ENCODE measurements at regions not wholly inside any gene's neighbourhood (a gene's known extent, or its start where the extent isn't known, plus 50 kb on each side); places are given as distances from the start of the nearest gene placed in this dataset.
"Not testable (repeated sequence)": the region's sequence is repeated elsewhere in the genome, so short reads cannot be mapped to it uniquely, and the experiment has no call there.

- DNase-seq (ENCODE audit: low spot score in 2 of 2), result no peak
- TF ChIP-seq CTCF (IDR thresholded peaks at IDR 0.05), result no peak
- TF ChIP-seq POLR2A (IDR thresholded peaks at IDR 0.05), result no peak
- TF ChIP-seq POLR2AphosphoS5 (IDR thresholded peaks at IDR 0.05), result no peak
- intact Hi-C loops (cut with DNase I; ENCODE audit: low total_unique reads), result loop anchor here (2.0 kb wide), 1 partner anchor 43 kb away; no protein-coding TSS in a partner anchor
Measured at GRCh38 chr2:215787565-215788178, 225.7 kb downstream of the MREG start.

GRCh38 chr2:215787025-215787424 is 226.3 kb downstream of the MREG start:
- Histone ChIP-seq H3K27me3 (no peaks in the 10 kb centered on the region), H3K27ac (no peak overlapping the region), H3K4me3 (no peak overlapping the region), H3K4me1 (no peaks in the 10 kb centered on the region), H3K36me3 (no peaks in the 10 kb centered on the region), H3K9me3 (no peaks in the 10 kb centered on the region)
- no peak for DNase-seq (ENCODE audit: low spot score in 2 of 2)
- intact Hi-C loops (cut with DNase I; ENCODE audit: low total_unique reads), result loop anchor here (2.0 kb wide), 1 partner anchor 44 kb away; no protein-coding TSS in a partner anchor
- TF ChIP-seq POLR2A (IDR thresholded peaks at IDR 0.05), result no peak
- no peak for TF ChIP-seq POLR2AphosphoS5 (IDR thresholded peaks at IDR 0.05)
- no peak for TF ChIP-seq CTCF (IDR thresholded peaks at IDR 0.05)

More at GRCh38 chr2:215787565-215788178, 225.7 kb downstream of the MREG start:
- Histone ChIP-seq H3K27ac (no peak overlapping the region), H3K27me3 (no peaks in the 10 kb centered on the region), H3K9me3 (no peaks in the 10 kb centered on the region), H3K36me3 (no peaks in the 10 kb centered on the region), H3K4me3 (no peak overlapping the region), H3K4me1 (no peaks in the 10 kb centered on the region)

GRCh38 chr2:215784371-215784783 is 229.0 kb downstream of the MREG start:
- DNase-seq (ENCODE audit: low spot score in 2 of 2), result no peak
- TF ChIP-seq CTCF (IDR thresholded peaks at IDR 0.05), result no peak
- no peak for TF ChIP-seq POLR2AphosphoS5 (IDR thresholded peaks at IDR 0.05)
- Histone ChIP-seq H3K9me3 (no peaks in the 10 kb centered on the region), H3K4me1 (no peaks in the 10 kb centered on the region), H3K27me3 (no peaks in the 10 kb centered on the region), H3K4me3 (no peak overlapping the region), H3K36me3 (no peaks in the 10 kb centered on the region), H3K27ac (no peak overlapping the region)
- intact Hi-C loops (cut with DNase I; ENCODE audit: low total_unique reads), result no loop called here

GRCh38 chr2:215783640-215784039 is 229.7 kb downstream of the MREG start:
- H3K36me3 ChIP-seq; H3K4me1 ChIP-seq; H3K27me3 ChIP-seq; H3K27ac ChIP-seq; intact Hi-C loops (cut with DNase I; ENCODE audit: low total_unique reads); DNase-seq (ENCODE audit: low spot score in 2 of 2); H3K9me3 ChIP-seq; H3K4me3 ChIP-seq: not testable (repeated sequence)

- H3K27ac ChIP-seq, result no peak overlapping the region
- intact Hi-C loops (cut with DNase I; ENCODE audit: low total_unique reads), result no loop called here
Measured at GRCh38 chr2:215782965-215783364, 230.4 kb downstream of the MREG start.

More at GRCh38 chr2:215782965-215783364, 230.4 kb downstream of the MREG start:
- TF ChIP-seq CTCF (IDR thresholded peaks at IDR 0.05) (no peak), POLR2AphosphoS5 (IDR thresholded peaks at IDR 0.05) (no peak), POLR2A (IDR thresholded peaks at IDR 0.05) (no peak)
- H3K9me3 ChIP-seq, result no peaks in the 10 kb centered on the region
- no peak for DNase-seq (ENCODE audit: low spot score in 2 of 2)
- no peaks in the 10 kb centered on the region for H3K36me3 ChIP-seq
- no peaks in the 10 kb centered on the region for H3K4me1 ChIP-seq
- no peak overlapping the region for H3K4me3 ChIP-seq
- H3K27me3 ChIP-seq, result no peaks in the 10 kb centered on the region
